NCI-H510A treated with DMSO at 0.1 percent for 48 hours (cell line): ENCODE measurements at regions not wholly inside any gene's neighbourhood (a gene's known extent, or its start where the extent isn't known, plus 50 kb on each side); places are given as distances from the start of the nearest gene placed in this dataset.
"Not testable (repeated sequence)": the region's sequence is repeated elsewhere in the genome, so short reads cannot be mapped to it uniquely, and the experiment has no call there.

ENCODE experiments used
- DNase-seq: peaks from one replicate; lab custom pipeline; 2025; lab: John Stamatoyannopoulos, UW

DNA sequence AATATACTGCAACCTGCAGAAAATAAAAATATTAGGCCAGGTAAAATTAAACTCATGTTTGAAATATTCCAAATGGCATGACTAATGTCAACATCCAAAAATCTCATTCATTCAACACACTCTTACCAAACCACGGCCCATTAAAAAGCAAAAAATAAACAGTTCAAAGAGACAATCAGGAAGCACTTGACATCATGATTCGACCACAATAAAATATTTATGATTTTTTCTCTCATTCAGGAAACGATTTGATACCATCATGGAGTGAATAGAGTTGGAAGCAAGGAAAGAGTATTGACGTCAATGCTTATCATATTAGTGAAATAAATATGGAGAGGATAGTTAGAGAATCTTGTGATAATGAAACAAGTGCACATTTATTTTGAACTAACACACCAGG is 354.1 kb downstream of the KCNJ2 start:
- DNase-seq, result peak; percentile 76

GRCh38 chr17:70525035-70525434 is 355.7 kb downstream of the KCNJ2 start:
- DNase-seq, result not testable (repeated sequence)

DNA sequence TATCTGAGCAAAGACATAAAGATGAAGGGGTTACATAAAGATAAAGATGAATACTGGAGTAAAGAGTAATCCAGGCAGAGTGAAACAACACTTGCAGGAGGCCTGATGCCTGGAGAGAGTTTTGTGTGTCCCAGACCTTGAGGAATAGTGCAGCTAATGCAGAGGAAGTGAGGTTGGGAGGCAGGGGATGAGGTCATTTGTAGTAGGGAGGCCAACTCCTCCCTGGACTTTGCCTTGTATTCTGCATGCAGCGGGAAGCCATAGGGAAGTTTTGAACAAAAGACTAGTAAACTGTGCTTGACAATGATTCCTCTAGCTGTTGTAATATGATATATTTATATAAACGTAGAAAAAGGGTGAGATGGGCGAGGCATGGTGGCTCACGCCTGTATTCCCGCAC is 356.6 kb downstream of the KCNJ2 start:
- DNase-seq, result no peak

- no peak for DNase-seq
Measured at GRCh38 chr17:70527364-70527888, 358.1 kb downstream of the KCNJ2 start.

DNA sequence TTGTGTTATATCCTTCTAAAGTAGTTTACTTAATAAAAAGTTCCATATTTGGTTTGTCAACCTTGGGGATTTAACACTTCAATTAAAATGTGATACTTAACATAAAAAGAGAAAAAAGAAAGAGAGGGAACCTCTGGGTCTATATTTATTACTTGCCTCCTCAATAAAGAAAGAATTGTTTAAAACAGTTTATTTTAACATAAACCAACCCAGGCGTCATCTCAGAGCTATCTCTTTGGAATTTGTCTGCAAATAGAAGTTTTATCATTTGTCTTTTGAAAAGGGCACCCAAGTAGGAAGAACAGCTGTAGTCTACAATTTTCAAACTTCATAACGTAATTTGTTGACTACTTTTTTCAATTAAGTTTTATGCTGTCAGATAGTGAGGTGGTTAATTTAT is 364.1 kb downstream of the KCNJ2 start:
- no peak for DNase-seq

DNA sequence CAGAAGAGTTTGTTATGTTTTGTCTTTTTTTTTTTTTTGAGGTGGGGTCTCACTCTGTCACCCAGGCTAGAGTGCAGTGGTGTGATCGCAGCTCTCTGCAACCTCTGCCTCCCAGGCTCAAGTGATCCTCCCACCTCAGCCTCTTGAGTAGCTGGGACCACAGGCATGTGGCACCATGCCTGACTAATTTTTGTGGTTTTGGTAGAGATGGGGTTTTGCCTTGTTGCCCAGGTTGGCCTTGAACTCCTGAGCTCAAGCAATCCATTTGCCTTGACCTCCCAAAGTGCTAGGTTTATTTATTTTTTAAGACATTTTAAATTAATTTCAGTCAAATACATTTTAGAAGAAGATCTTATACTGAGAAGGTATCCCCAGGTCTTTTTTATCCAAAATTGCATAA is 366.7 kb downstream of the KCNJ2 start:
- DNase-seq, result no peak

DNA sequence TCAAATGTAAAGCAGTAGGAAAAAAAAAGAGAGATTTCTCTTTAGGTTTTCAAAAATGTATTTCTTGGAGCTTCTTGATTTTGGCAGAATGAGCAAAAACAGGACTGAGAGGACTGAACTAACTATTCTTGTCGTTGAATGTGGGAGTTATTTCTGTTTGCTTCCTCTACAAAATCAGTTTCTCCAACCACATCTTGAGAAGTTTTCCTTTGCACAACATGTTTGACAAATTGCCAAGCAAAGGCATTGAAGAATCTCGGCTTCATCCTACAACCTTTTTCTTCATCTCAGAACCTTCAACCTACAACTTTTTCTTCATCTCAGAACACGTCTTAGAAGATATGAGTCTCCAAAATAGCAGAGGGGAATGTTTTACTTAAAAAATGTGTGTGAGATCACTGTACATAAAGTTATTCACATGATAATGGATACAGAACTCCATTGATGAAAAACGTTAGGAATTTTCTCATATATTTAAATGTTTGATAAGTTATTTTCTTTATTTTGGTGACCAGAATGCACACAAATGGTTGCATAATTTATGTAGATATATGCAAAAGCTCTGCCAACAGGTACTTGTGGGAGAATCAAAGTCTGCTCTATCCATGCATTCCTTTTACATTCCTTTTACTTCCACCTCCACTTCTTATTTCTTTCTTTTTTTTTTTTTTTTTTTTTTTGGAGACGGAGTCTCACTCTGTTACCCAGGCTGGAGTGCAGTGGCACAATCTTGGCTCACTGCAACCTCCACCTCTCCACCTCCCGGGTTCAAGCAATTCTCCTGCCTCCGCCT is 370.0 kb downstream of the KCNJ2 start:
- no peak for DNase-seq

GRCh38 chr17:70542876-70543275 is 373.5 kb downstream of the KCNJ2 start:
- DNase-seq, result no peak

- DNase-seq, result no peak
Measured at GRCh38 chr17:70544317-70544716, 375.0 kb downstream of the KCNJ2 start.

- peak; percentile 83 for DNase-seq
Measured at GRCh38 chr17:70552230-70552981, 383.1 kb downstream of the KCNJ2 start.

DNA sequence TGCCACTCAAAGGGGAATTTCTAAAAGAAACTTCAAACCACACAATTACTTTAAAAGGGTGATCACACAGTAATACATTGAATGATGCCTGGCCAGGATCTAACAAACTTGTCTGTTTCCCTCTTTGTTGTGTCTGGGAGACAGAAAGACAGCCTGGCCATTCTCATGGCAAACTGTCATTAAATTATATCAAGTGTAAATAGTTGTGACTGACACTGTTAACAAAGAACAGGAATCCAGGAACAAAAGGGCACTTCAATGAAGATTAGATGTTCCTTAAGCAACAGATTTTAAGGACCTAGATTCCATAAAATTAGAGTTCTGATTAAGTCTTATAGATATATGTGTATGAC is 383.6 kb downstream of the KCNJ2 start:
- DNase-seq, result no peak

GRCh38 chr17:70555723-70556122 is 386.4 kb downstream of the KCNJ2 start:
- DNase-seq, result no peak

GRCh38 chr17:70558821-70559220 is 389.5 kb downstream of the KCNJ2 start:
- no peak for DNase-seq

GRCh38 chr17:70560471-70560870 is 391.1 kb downstream of the KCNJ2 start:
- DNase-seq, result no peak

- no peak for DNase-seq
Measured at GRCh38 chr17:70562137-70562536, 392.8 kb downstream of the KCNJ2 start.

GRCh38 chr17:70563281-70563820 is 394.0 kb downstream of the KCNJ2 start:
- DNase-seq, result peak; percentile 97

- no peak for DNase-seq
Measured at GRCh38 chr17:70564006-70564620, 394.8 kb downstream of the KCNJ2 start.

DNA sequence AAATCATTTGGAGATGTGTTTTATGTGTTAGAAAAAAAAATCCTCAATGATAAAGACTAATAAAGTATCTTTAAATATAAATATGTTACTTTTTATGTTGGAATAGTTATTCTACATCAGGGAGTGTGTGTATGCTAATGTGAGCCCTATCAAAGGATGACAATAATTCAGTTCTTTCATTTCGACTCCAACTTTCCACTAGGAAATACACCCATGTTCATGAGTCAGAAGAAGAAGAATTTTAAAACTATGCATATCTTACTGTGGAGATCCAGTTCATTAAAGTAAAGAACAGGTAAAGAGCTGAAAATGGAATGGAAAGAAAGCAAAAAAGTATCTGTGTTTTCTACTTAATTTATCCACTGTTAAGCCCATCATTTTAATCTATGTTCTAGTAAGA is 399.8 kb downstream of the KCNJ2 start:
- no peak for DNase-seq

DNA sequence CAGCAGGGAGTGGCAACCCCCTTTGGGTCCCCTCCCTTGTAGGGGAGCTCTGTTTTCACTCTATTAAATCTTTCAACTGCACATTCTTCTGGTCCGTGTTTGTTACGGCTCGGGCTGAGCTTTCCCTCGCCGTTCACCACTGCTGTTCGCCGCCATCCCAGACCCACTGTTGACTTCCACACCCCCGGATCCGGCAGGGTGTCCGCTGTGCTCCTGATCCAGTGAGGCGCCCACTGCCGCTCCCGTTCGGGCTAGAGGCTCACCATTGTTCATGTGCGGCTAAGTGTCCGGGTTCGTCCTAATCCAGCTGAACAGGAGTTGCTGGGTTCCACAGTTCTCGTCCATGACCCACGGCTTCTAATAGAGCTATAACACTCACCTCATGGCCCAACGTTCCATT is 408.1 kb downstream of the KCNJ2 start:
- no peak for DNase-seq

DNA sequence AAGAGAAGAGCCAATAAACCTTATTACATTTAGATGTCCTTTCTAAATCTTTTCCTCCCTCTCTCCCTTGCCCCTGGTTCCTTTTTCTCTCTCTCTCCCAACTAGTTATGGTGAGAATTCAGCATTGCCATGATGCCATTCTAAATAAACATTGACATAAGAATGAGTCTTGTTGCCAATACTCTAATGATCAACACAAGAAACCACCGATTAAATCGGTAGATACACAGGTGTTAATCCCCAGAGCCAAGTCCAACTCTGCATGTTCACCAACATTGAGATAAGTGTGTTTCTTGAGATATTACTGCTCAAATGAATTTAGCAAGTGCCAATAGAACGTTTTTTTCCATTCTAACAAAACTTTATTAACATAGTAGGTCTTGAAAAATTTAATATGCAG is 412.1 kb downstream of the KCNJ2 start:
- no peak for DNase-seq

DNA sequence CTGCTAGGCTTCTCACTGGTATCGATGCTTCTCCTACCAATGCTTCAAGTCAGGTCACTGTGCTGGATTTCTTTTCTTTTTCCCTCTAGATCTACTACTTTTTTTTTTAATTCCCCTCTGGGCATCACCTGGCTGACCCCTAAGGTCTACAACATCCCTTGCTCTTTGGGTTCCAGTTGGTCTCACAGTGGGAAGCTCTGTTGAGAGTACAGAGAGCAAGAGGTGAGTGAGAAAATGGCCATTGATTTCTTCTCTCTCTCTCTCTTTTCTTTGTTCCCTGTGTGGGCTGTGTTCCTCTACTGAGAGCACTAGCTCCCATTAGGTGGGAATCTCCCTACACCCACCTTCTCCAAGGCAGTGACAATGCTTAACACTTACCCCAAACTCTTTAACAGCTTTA is 413.4 kb downstream of the KCNJ2 start:
- no peak for DNase-seq

- no peak for DNase-seq
Measured at GRCh38 chr17:70584255-70584654, 414.9 kb downstream of the KCNJ2 start.

DNA sequence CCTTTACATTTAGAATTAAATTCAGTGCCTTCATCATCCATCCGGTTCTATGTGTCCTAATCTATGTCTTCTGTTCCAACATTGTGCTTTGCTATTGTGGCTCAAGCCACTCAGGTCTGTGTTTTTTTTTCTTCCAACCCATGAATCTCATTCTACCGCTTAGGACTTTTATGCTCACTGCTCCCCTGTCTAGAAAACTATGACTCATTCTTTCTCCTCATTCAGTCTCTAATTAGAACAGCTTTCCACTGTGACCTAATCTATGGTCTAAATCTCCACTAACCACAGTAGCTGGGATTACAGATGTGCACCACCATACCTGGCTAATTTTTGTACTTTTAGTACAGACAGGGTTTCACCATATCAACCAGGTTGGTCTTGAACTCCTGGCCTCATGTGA is 418.7 kb downstream of the KCNJ2 start:
- no peak for DNase-seq
